H1 (cell line): ENCODE measurements at regions not wholly inside any gene's neighbourhood (a gene's known extent, or its start where the extent isn't known, plus 50 kb on each side); places are given as distances from the start of the nearest gene placed in this dataset.

Source experiments
- FOSL1 ChIP-seq: IDR thresholded peaks from 2 replicates; pipeline ENCODE4 v1.6.1; 2011; ENCODE audit warnings: mild to moderate bottlenecking, low read depth, low read length, moderate library complexity; ENCODE audit not compliant: insufficient read depth
- POLR2AphosphoS5 ChIP-seq: IDR thresholded peaks from 2 replicates; pipeline ENCODE4 v1.6.1; 2011; ENCODE audit warnings: low read depth, low read length
- SUZ12 ChIP-seq: fragments of 200-600 bp; sonication (generic); IDR thresholded peaks from 2 replicates; pipeline ENCODE4 v1.6.1; 2012; ENCODE audit warnings: mild to moderate bottlenecking, inconsistent platforms, low read length, moderate library complexity, mixed read lengths
- TF ChIP-seq, protein P1 (sequence below): IDR thresholded peaks from 2 replicates; pipeline ENCODE4 v1.6.1; 2011; ENCODE audit warnings: low read depth, mild to moderate bottlenecking, low read length; ENCODE audit not compliant: insufficient read depth

DNA sequence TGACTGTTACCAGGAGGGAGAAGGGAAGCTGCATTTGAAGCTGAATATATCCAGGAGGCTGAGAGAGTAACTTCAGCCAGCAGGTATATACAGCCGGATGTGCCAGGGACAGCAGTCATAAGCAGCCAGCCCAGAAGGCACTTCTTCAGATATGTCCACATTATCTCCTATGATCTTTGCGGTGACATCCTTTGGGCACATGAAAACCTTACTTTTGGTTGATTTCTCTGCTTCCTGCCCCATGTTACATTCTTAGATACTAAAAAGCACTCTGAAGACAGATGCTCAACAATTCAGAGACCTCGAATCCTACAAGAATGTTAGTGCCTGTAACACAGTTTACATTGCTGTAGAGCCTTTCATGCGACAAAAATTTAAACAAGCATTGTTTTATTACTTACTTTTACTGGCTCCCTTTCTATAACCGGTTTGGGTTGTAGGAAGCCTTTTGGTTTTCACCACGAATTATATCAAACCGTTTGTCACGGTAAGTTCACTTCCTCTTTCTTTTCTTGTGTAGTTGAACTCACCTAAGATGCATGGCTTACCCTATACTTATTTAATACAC lies 50.3 kb upstream of the TLK1 start:
- TF ChIP-seq, protein P1, sequence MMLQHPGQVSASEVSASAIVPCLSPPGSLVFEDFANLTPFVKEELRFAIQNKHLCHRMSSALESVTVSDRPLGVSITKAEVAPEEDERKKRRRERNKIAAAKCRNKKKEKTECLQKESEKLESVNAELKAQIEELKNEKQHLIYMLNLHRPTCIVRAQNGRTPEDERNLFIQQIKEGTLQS = no peak
- TF ChIP-seq SUZ12 (no peak), POLR2AphosphoS5 (no peak), FOSL1 (no peak)
